ENCODE measurements at regions not wholly inside any gene's neighbourhood (a gene's known extent, or its start where the extent isn't known, plus 50 kb on each side); places are given as distances from the start of the nearest gene placed in this dataset.

DNA sequence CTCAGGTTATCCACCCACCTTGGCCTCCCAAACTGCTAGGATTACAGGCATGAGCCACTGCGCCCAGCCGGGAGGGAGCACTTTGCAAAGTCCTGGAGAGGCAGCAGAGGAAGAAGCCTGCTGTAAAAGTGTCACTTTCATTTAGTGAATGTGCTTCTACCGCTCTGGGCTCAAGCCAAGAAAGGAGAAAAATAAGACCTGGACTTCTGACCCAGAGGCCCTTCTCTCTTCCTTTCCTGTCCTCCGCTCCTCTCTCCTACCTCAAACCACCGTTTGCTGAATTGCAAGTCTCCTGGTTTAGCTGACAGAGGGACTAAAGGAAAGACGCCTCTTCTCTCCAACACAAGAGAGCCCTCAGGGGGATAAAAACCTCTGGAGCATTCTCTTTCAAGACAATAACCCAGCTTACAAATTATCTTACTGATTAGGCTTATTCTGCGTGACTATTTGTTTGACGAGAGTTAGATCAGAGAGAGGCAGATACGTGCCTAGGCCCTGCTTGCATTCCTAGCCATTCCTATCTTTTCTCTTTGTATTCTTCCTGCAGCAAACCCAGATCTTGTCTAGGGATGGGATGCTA lies 84.2 kb upstream of the SLC22A23 start:
- H3K9me3 Mint-ChIP-seq, result no peaks in the 10 kb centered on the region

GRCh38 chr6:3540253-3540820 lies 83.5 kb upstream of the SLC22A23 start:
- peaks cover 21% of the 10 kb centered on the region for H3K27me3 Mint-ChIP-seq (ENCODE audit: low read depth)
- H3K9me3 Mint-ChIP-seq, result no peaks in the 10 kb centered on the region

More for the DNA sequence above, 84.2 kb upstream of the SLC22A23 start:
- H3K36me3 Mint-ChIP-seq (ENCODE audit: insufficient read depth in 2 of 2), result no peaks in the 10 kb centered on the region
- no peak overlapping the region for H3K27ac Mint-ChIP-seq
- no peaks in the 10 kb centered on the region for H3K4me1 Mint-ChIP-seq (ENCODE audit: low read depth)
- ATAC-seq (replicated peaks in 1 of 2) (no peak), DNase-seq (no peak)
- H3K27me3 Mint-ChIP-seq (ENCODE audit: low read depth), result peaks cover 21% of the 10 kb centered on the region
- H3K4me3 Mint-ChIP-seq, result no peak overlapping the region

GRCh38 chr6:3538536-3538935 lies 81.7 kb upstream of the SLC22A23 start:
- Mint-ChIP-seq H3K27me3 (ENCODE audit: low read depth) (peaks cover 17% of the 10 kb centered on the region), H3K9me3 (no peaks in the 10 kb centered on the region), H3K4me1 (ENCODE audit: low read depth) (no peaks in the 10 kb centered on the region), H3K4me3 (no peak overlapping the region), H3K36me3 (ENCODE audit: insufficient read depth in 2 of 2) (no peaks in the 10 kb centered on the region), H3K27ac (no peak overlapping the region)
- ATAC-seq (replicated peaks in 1 of 2) (no peak), DNase-seq (no peak)

More at GRCh38 chr6:3540253-3540820, 83.5 kb upstream of the SLC22A23 start:
- DNase-seq (no peak), ATAC-seq (replicated peaks in 1 of 2) (no peak)
- H3K4me3 Mint-ChIP-seq, result no peak overlapping the region
- H3K4me1 Mint-ChIP-seq (ENCODE audit: low read depth), result no peaks in the 10 kb centered on the region
- H3K27ac Mint-ChIP-seq, result no peak overlapping the region
- H3K36me3 Mint-ChIP-seq (ENCODE audit: insufficient read depth in 2 of 2), result no peaks in the 10 kb centered on the region

- ATAC-seq (replicated peaks in 1 of 2), result no peak
- Mint-ChIP-seq H3K9me3 (no peaks in the 10 kb centered on the region), H3K36me3 (ENCODE audit: insufficient read depth in 2 of 2) (no peaks in the 10 kb centered on the region), H3K4me1 (ENCODE audit: low read depth) (no peaks in the 10 kb centered on the region), H3K27ac (no peak overlapping the region), H3K4me3 (no peak overlapping the region), H3K27me3 (ENCODE audit: low read depth) (peaks cover 14% of the 10 kb centered on the region)
- DNase-seq, result no peak
These were observed 80.1 kb upstream of the SLC22A23 start for GRCh38 chr6:3536901-3537300.

- H3K27ac Mint-ChIP-seq, result no peak overlapping the region
- no peak for ATAC-seq (replicated peaks in 1 of 2)
- no peaks in the 10 kb centered on the region for H3K4me1 Mint-ChIP-seq (ENCODE audit: low read depth)
- H3K27me3 Mint-ChIP-seq (ENCODE audit: low read depth), result peaks cover 14% of the 10 kb centered on the region
- H3K36me3 Mint-ChIP-seq (ENCODE audit: insufficient read depth in 2 of 2), result no peaks in the 10 kb centered on the region
- H3K4me3 Mint-ChIP-seq, result no peak overlapping the region
- no peak for DNase-seq
- no peaks in the 10 kb centered on the region for H3K9me3 Mint-ChIP-seq
These were observed 79.1 kb upstream of the SLC22A23 start for GRCh38 chr6:3535776-3536435.

- H3K27ac Mint-ChIP-seq, result no peak overlapping the region
- ATAC-seq (replicated peaks in 1 of 2) (no peak), DNase-seq (no peak)
- peaks cover 18% of the 10 kb centered on the region for H3K27me3 Mint-ChIP-seq (ENCODE audit: low read depth)
- H3K36me3 Mint-ChIP-seq (ENCODE audit: insufficient read depth in 2 of 2), result no peaks in the 10 kb centered on the region
- no peaks in the 10 kb centered on the region for H3K9me3 Mint-ChIP-seq
- H3K4me1 Mint-ChIP-seq (ENCODE audit: low read depth), result no peaks in the 10 kb centered on the region
- H3K4me3 Mint-ChIP-seq, result no peak overlapping the region
These were observed 78.4 kb upstream of the SLC22A23 start for GRCh38 chr6:3535033-3535775.

DNA sequence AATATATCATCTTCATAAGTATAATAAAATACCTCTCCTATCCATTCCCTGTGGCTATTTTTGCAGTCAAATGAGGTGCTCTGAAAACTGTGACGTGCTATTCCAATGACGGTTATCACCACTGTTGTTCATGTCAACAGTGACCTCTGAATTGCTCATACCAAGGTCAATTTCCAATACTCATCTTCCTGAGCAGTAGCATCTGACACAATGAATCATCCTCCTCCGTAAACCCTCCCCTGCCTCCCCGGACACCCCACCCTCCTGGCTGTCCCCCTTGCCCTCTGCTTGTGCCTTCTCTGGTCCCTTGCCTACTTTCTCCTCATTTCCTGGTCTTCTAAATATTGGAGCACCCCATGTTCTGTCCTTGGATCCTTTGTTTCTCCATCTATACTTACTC lies 77.7 kb upstream of the SLC22A23 start:
- DNase-seq, result no peak
- ATAC-seq (replicated peaks in 1 of 2), result no peak
- Mint-ChIP-seq H3K36me3 (ENCODE audit: insufficient read depth in 2 of 2) (no peaks in the 10 kb centered on the region), H3K27ac (no peak overlapping the region), H3K9me3 (no peaks in the 10 kb centered on the region), H3K4me3 (no peak overlapping the region), H3K4me1 (ENCODE audit: low read depth) (no peaks in the 10 kb centered on the region), H3K27me3 (ENCODE audit: low read depth) (peaks cover 21% of the 10 kb centered on the region)

DNA sequence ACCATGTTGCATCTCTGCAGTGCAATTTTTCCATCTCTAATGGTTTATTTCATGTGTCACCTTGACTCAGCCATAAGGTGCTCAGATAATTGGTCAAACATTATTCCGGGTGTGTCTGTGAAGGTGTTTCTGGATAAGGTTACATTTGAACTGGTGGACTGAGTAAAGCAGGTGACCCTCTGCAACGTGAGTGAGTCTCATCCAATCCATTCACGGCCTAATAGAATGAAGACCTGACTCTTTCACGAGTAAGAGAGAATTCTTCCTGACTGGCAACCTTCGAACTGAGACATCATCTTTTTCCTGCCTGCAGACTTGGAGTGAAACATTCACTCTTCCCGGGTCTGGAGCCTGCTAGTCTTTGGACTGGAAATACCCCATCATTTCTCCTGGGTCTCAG lies 77.1 kb upstream of the SLC22A23 start:
- Mint-ChIP-seq H3K9me3 (no peaks in the 10 kb centered on the region), H3K4me1 (ENCODE audit: low read depth) (no peaks in the 10 kb centered on the region), H3K36me3 (ENCODE audit: insufficient read depth in 2 of 2) (no peaks in the 10 kb centered on the region), H3K27ac (no peak overlapping the region), H3K4me3 (no peak overlapping the region), H3K27me3 (ENCODE audit: low read depth) (peaks cover 14% of the 10 kb centered on the region)
- DNase-seq, result no peak
- ATAC-seq (replicated peaks in 1 of 2), result no peak

DNA sequence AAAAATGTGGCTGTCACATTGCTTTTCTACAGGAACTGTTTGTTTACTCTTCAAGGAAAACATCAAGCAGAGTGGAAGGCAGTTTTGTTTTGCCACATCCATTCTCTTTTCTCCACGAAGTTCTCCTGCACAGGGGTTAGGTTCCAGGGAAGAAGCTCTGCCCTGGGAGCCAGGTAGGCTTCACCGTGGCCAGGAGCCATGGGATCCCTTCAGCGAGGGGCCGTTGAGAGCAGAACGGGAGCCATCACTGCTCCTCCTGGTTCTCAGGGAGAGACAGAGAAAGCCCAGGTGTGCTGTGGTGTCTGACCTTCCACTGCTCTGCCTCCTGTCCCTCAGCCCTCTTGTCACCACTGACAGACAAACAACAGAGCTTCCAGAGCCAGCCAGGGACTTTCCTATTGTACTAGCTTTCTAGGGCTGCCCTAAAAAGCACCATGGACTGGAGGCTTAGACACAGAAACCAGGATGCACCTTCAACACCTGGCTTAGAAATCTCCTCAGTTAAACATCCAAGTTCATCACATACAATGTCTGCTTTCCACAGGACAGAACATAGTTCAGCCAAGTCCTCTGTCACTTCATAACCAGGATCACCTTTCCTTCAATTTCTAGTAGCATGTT lies 75.6 kb upstream of the SLC22A23 start:
- Mint-ChIP-seq H3K4me3 (no peak overlapping the region), H3K27ac (no peak overlapping the region), H3K27me3 (ENCODE audit: low read depth) (peaks cover 7% of the 10 kb centered on the region), H3K9me3 (no peaks in the 10 kb centered on the region), H3K4me1 (ENCODE audit: low read depth) (no peaks in the 10 kb centered on the region), H3K36me3 (ENCODE audit: insufficient read depth in 2 of 2) (no peaks in the 10 kb centered on the region)
- ATAC-seq (replicated peaks in 1 of 2), result no peak
- no peak for DNase-seq

- H3K27ac Mint-ChIP-seq, result no peak overlapping the region
- H3K4me3 Mint-ChIP-seq, result no peak overlapping the region
These were observed 74.6 kb upstream of the SLC22A23 start for GRCh38 chr6:3531481-3531880.

DNA sequence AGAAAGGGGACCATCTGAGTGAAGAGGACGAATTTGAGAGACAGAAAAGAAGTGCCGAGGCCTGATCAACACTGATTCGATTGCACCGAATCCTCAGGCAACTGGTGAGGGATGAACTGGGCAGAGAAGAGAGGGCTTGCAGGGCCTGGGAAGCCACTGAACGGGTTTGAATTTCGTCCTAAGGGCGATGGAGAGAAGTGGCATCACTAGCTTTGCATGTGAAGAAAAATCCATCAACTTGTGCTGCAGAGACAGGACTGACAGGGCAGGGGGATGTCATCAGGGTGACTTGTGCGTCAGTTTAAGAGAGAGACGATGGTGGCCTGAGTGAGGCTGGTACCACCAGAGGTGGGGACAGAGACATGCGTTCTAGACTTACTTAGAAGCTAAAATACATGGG lies 73.7 kb upstream of the SLC22A23 start:
- Mint-ChIP-seq H3K27ac (no peak overlapping the region), H3K4me1 (ENCODE audit: low read depth) (no peaks in the 10 kb centered on the region), H3K9me3 (no peaks in the 10 kb centered on the region), H3K36me3 (ENCODE audit: insufficient read depth in 2 of 2) (no peaks in the 10 kb centered on the region), H3K27me3 (ENCODE audit: low read depth) (peaks cover 7% of the 10 kb centered on the region), H3K4me3 (no peak overlapping the region)
- DNase-seq (no peak), ATAC-seq (replicated peaks in 1 of 2) (no peak)

More at GRCh38 chr6:3531481-3531880, 74.6 kb upstream of the SLC22A23 start:
- no peaks in the 10 kb centered on the region for H3K4me1 Mint-ChIP-seq (ENCODE audit: low read depth)
- no peak for ATAC-seq (replicated peaks in 1 of 2)
- peaks cover 7% of the 10 kb centered on the region for H3K27me3 Mint-ChIP-seq (ENCODE audit: low read depth)
- H3K36me3 Mint-ChIP-seq (ENCODE audit: insufficient read depth in 2 of 2), result no peaks in the 10 kb centered on the region
- DNase-seq, result no peak
- H3K9me3 Mint-ChIP-seq, result no peaks in the 10 kb centered on the region

DNA sequence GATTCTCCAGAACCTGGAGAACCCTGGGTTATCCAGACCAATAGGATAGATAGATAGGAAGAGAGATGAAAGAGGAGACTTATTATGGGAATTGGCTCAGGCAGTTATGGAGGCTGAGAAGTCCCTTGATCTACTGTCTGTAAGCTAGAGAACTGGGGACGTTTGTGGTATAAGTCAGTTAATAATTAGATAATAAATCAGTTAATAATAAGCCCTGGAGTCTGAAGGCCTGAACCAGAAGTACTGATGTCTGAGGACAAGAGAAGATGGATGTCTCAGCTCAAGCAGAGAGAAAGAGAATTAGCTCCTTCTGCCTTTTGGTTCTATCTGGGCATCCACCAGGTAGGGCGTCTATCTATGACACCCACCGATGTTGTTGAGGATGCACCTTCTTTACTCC lies 72.9 kb upstream of the SLC22A23 start:
- no peak overlapping the region for H3K4me3 Mint-ChIP-seq
- no peaks in the 10 kb centered on the region for H3K4me1 Mint-ChIP-seq (ENCODE audit: low read depth)
- no peak overlapping the region for H3K27ac Mint-ChIP-seq
- ATAC-seq (replicated peaks in 1 of 2) (no peak), DNase-seq (no peak)
- H3K36me3 Mint-ChIP-seq (ENCODE audit: insufficient read depth in 2 of 2), result no peaks in the 10 kb centered on the region
- no peaks in the 10 kb centered on the region for H3K9me3 Mint-ChIP-seq
- peaks cover 7% of the 10 kb centered on the region for H3K27me3 Mint-ChIP-seq (ENCODE audit: low read depth)

DNA sequence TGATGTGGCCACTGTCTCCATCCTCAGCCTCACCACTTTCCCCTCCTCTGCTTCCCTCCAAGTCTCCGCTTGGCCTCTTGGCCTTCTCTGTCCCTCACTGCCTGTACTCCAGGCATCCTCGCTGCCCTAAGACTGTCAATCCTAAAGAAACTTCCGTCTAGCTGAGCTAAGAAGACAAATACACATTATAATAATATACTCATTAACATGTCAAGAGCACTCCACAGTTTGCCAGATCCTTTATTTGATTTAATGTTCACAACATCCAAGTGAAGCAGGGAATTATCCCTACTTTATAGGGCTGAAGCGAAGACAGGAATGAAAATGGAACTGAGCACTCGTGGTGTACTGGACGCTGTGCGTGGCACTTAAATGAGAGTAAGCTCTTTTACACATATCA lies 72.4 kb upstream of the SLC22A23 start:
- Mint-ChIP-seq H3K4me1 (ENCODE audit: low read depth) (no peaks in the 10 kb centered on the region), H3K36me3 (ENCODE audit: insufficient read depth in 2 of 2) (no peaks in the 10 kb centered on the region), H3K9me3 (no peaks in the 10 kb centered on the region), H3K4me3 (no peak overlapping the region), H3K27ac (no peak overlapping the region), H3K27me3 (ENCODE audit: low read depth) (peaks cover 7% of the 10 kb centered on the region)
- no peak for ATAC-seq (replicated peaks in 1 of 2)
- DNase-seq, result no peak

Data from activated T-cell treated with anti-CD3 and anti-CD28 coated beads, Interleukin-2, amount 50 U/mL, for 72 hours (primary cell).